ENCODE measurements at regions not wholly inside any gene's neighbourhood (a gene's known extent, or its start where the extent isn't known, plus 50 kb on each side); places are given as distances from the start of the nearest gene placed in this dataset.

DNA sequence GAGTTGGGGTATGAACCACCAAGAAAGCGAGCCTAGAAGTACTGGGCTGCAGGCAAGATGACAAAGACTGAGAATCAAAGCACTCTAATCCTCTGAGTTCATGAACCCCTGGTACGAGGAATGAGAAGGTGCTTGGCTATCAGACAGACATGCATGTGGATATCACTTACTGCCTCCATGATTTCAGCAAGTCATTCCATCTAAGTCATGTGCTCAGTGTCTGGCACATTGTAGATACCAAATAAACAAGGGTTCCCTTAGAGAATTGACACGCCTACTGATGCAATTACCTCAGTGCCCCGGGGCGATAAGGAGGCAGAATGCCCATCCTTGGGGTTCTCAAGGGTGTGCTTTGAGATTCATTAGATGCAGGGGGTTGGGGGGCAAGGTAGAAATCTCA is 125.6 kb upstream of the PKDCC start:
- Histone ChIP-seq H3K36me3 (replicated peaks; ENCODE audit: low read depth, low read length) (no peaks in the 10 kb centered on the region), H3K79me2 (ENCODE audit: low read length) (no peaks in the 10 kb centered on the region), H3K27me3 (ENCODE audit: low read depth, low read length) (no peaks in the 10 kb centered on the region), H3K9me3 (ENCODE audit: insufficient read depth, low read length) (no peaks in the 10 kb centered on the region), H4K20me1 (ENCODE audit: insufficient read depth, low read length) (no peaks in the 10 kb centered on the region), H3K4me2 (ENCODE audit: low read length) (no peak overlapping the region), H3K4me1 (ENCODE audit: low read length) (no peaks in the 10 kb centered on the region), H3K9ac (ENCODE audit: low read length) (no peak overlapping the region), H2AFZ (ENCODE audit: low read depth, low read length) (no peak overlapping the region), H3K27ac (ENCODE audit: low read length) (no peak overlapping the region), H3K4me3 (ENCODE audit: low read length) (no peak overlapping the region)
- TF ChIP-seq, protein P1, sequence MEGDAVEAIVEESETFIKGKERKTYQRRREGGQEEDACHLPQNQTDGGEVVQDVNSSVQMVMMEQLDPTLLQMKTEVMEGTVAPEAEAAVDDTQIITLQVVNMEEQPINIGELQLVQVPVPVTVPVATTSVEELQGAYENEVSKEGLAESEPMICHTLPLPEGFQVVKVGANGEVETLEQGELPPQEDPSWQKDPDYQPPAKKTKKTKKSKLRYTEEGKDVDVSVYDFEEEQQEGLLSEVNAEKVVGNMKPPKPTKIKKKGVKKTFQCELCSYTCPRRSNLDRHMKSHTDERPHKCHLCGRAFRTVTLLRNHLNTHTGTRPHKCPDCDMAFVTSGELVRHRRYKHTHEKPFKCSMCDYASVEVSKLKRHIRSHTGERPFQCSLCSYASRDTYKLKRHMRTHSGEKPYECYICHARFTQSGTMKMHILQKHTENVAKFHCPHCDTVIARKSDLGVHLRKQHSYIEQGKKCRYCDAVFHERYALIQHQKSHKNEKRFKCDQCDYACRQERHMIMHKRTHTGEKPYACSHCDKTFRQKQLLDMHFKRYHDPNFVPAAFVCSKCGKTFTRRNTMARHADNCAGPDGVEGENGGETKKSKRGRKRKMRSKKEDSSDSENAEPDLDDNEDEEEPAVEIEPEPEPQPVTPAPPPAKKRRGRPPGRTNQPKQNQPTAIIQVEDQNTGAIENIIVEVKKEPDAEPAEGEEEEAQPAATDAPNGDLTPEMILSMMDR (IDR thresholded peaks at IDR 0.05; ENCODE audit: low read depth, low read length): no peak
- TF ChIP-seq EZH2phosphoT487 (IDR thresholded peaks at IDR 0.05; ENCODE audit: low read depth): no peak

DNA sequence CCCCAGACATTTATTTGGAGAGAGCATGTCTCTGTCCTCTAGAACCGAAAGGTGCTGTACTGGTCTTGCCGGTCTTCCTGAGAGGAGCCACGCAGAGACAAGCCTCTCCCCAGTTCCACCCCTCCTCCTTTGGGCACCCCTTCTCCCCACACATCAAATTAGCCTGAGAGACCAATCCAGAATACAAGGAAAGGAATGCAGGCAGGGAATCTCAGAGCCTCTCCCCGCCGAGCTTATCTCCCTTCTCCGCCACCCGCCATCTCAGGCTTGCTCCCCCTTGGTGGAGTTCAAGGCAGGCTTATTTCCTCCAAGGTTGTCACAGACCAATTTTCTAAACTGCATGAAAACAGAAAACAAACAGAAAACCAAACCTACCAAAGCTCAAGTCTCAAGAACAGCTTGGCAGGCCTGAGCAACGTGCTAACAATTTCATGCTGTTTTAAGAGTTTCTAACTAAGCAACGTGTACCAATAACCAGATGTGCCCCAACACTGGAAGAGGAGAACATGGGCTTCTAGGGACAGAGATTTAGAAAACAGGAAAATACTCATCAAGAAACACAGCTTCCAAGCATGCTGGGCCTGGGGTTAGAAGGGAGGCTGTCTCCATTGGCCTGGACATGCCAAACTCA is 124.5 kb upstream of the PKDCC start:
- Histone ChIP-seq H4K20me1 (ENCODE audit: insufficient read depth, low read length) (no peaks in the 10 kb centered on the region), H3K27me3 (ENCODE audit: low read depth, low read length) (no peaks in the 10 kb centered on the region), H3K27ac (ENCODE audit: low read length) (no peak overlapping the region), H3K4me3 (ENCODE audit: low read length) (no peak overlapping the region), H3K79me2 (ENCODE audit: low read length) (no peaks in the 10 kb centered on the region), H3K4me1 (ENCODE audit: low read length) (no peaks in the 10 kb centered on the region), H2AFZ (ENCODE audit: low read depth, low read length) (no peak overlapping the region), H3K9me3 (ENCODE audit: insufficient read depth, low read length) (no peaks in the 10 kb centered on the region), H3K36me3 (replicated peaks; ENCODE audit: low read depth, low read length) (no peaks in the 10 kb centered on the region), H3K4me2 (ENCODE audit: low read length) (no peak overlapping the region), H3K9ac (ENCODE audit: low read length) (no peak overlapping the region)
- TF ChIP-seq, protein P1 (IDR thresholded peaks at IDR 0.05; ENCODE audit: low read depth, low read length): no peak
- TF ChIP-seq EZH2phosphoT487 (IDR thresholded peaks at IDR 0.05; ENCODE audit: low read depth): no peak

DNA sequence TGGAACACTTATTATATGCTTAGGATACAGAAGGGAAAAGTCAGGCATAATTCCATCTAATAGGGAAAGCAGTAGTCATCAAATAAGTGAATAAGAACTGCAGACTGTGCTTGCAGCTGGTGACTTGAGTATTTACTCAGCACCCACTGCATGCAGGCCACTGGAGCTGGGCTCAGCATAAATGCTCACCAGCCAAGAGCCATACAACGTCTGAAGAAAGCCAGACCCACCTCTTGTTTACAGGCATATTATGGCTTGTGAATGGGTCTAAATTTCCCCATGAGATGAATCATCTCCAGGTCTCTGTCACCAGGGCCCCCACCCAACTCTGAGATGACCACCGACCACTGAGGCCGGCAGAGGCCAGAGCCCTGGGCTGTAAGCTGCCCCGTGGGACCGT is 123.8 kb upstream of the PKDCC start:
- H3K9ac ChIP-seq (ENCODE audit: low read length): no peak overlapping the region
- H3K79me2 ChIP-seq (ENCODE audit: low read length): no peaks in the 10 kb centered on the region
- H3K36me3 ChIP-seq (replicated peaks; ENCODE audit: low read depth, low read length): no peaks in the 10 kb centered on the region
- no peaks in the 10 kb centered on the region for H3K27me3 ChIP-seq (ENCODE audit: low read depth, low read length)
- H3K9me3 ChIP-seq (ENCODE audit: insufficient read depth, low read length): no peaks in the 10 kb centered on the region
- no peak overlapping the region for H3K27ac ChIP-seq (ENCODE audit: low read length)
- no peak for TF ChIP-seq EZH2phosphoT487 (IDR thresholded peaks at IDR 0.05; ENCODE audit: low read depth)
- TF ChIP-seq, protein P1 (IDR thresholded peaks at IDR 0.05; ENCODE audit: low read depth, low read length): no peak
- H2AFZ ChIP-seq (ENCODE audit: low read depth, low read length): no peak overlapping the region
- H3K4me1 ChIP-seq (ENCODE audit: low read length): no peaks in the 10 kb centered on the region
- no peak overlapping the region for H3K4me3 ChIP-seq (ENCODE audit: low read length)
- H4K20me1 ChIP-seq (ENCODE audit: insufficient read depth, low read length): no peaks in the 10 kb centered on the region
- H3K4me2 ChIP-seq (ENCODE audit: low read length): no peak overlapping the region

DNA sequence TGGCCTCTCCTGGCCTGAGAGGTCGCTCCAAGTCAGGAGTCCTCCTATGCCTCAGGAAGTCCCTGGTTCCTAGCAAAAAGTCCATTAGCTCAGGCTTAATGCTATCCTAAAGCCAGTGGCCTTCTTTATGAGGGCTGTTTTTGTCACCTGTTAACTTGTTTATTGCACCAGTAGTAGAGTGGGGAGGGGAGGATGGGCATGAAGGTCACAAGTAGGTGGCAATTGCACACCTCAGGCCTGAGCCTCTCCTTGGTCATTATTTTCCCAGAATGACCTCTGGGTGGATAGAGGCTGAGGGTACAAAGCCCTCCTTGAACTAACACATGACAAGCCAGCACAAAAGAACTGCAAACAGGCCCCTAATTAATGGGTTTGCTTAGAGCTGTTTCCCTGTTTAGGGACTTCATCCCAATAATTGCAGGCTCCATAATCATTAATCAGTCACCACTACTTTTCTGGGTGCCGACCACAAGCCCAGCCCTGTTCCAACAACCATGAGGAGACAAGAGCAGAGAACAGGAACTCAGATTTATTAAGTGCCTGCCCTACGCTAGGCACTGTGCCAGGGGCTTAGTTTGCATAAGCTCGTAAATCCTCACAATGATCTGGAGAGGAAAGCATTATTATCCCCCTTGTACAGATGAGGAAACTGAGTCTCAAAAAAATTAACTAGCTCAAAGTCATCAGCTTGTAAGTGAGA is 123.0 kb upstream of the PKDCC start:
- Histone ChIP-seq H3K27ac (ENCODE audit: low read length) (no peak overlapping the region), H3K36me3 (replicated peaks; ENCODE audit: low read depth, low read length) (no peaks in the 10 kb centered on the region), H3K4me1 (ENCODE audit: low read length) (no peaks in the 10 kb centered on the region), H3K4me3 (ENCODE audit: low read length) (no peak overlapping the region), H3K79me2 (ENCODE audit: low read length) (no peaks in the 10 kb centered on the region), H4K20me1 (ENCODE audit: insufficient read depth, low read length) (no peaks in the 10 kb centered on the region), H3K9me3 (ENCODE audit: insufficient read depth, low read length) (no peaks in the 10 kb centered on the region), H3K9ac (ENCODE audit: low read length) (no peak overlapping the region), H3K27me3 (ENCODE audit: low read depth, low read length) (no peaks in the 10 kb centered on the region), H3K4me2 (ENCODE audit: low read length) (no peak overlapping the region), H2AFZ (ENCODE audit: low read depth, low read length) (no peak overlapping the region)
- TF ChIP-seq EZH2phosphoT487 (IDR thresholded peaks at IDR 0.05; ENCODE audit: low read depth): no peak
- TF ChIP-seq, protein P1 (IDR thresholded peaks at IDR 0.05; ENCODE audit: low read depth, low read length): no peak
